Endothelial cell of umbilical vein (primary cell): ENCODE measurements at regions not wholly inside any gene's neighbourhood (a gene's known extent, or its start where the extent isn't known, plus 50 kb on each side); places are given as distances from the start of the nearest gene placed in this dataset.

ENCODE experiments used
- EZH2 ChIP-seq: IDR thresholded peaks from 2 replicates; pipeline ENCODE4 v1.6.1; 2012; ENCODE audit warnings: borderline replicate concordance, low read depth, mild to moderate bottlenecking, moderate library complexity, low read length, inconsistent platforms; ENCODE audit not compliant: severe bottlenecking
- FOS ChIP-seq: IDR thresholded peaks from 2 replicates; pipeline ENCODE4 v1.6.1; 2011; ENCODE audit warnings: mild to moderate bottlenecking, low read length, moderate library complexity, borderline replicate concordance; ENCODE audit not compliant: insufficient read depth
- GATA2 ChIP-seq: IDR thresholded peaks from 2 replicates; pipeline ENCODE4 v1.7.0; 2011; ENCODE audit warnings: low read depth, mild to moderate bottlenecking, moderate library complexity, mixed read lengths, low read length; ENCODE audit not compliant: insufficient read length, insufficient read depth
- JUN ChIP-seq: IDR thresholded peaks from 2 replicates; pipeline ENCODE4 v1.6.1; 2011; ENCODE audit warnings: borderline replicate concordance, low read depth; ENCODE audit not compliant: insufficient read length, insufficient read depth
- MAX ChIP-seq: IDR thresholded peaks from 2 replicates; pipeline ENCODE4 v1.6.1; 2011; ENCODE audit not compliant: insufficient read depth, insufficient read length
- POLR2A ChIP-seq: IDR thresholded peaks from 2 replicates; pipeline ENCODE4 v1.6.1; 2012; ENCODE audit warnings: low read depth, mild to moderate bottlenecking, control low read depth, low read length
- POLR2AphosphoS5 ChIP-seq: IDR thresholded peaks from 2 replicates; pipeline ENCODE4 v1.6.1; 2012; ENCODE audit warnings: low read depth, mild to moderate bottlenecking, control low read depth, low read length, moderate library complexity; ENCODE audit not compliant: insufficient read depth
- TF ChIP-seq, protein P1 (sequence below), 2 donors: IDR thresholded peaks; 1 replicate in 1 of 2; 2 replicates in 1 of 2; pipeline ENCODE4 v1.5.1; 2011; ENCODE audit warnings: low read length in 2 of 2, mild to moderate bottlenecking in 2 of 2, moderate library complexity in 2 of 2, control low read depth in 1 of 2, inconsistent platforms in 1 of 2, low read depth in 1 of 2; ENCODE audit not compliant: insufficient read depth in 1 of 2; ENCODE audit errors: extremely low read depth in 1 of 2

DNA sequence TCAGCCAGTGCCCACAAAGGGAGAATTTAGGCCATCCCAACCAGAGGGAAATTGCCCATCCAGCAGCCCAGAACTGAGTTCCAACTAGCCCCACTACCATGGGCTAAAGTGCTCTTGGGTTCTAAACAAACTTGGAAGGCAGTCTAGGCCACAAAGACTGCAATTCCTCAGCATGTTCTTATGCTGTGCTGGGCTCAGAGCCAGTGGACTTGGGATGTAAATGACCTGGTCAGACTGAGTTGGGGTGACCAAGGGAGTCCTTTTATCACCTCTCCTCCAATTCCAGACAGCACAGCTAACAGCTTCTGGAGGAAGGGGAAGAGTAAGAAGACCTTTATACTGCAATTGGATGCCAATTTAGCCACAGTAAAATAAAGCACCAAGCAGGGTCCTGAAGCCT, 607.2 kb upstream of the KCND2 start:
- no peak for TF ChIP-seq MAX
- TF ChIP-seq, protein P1, sequence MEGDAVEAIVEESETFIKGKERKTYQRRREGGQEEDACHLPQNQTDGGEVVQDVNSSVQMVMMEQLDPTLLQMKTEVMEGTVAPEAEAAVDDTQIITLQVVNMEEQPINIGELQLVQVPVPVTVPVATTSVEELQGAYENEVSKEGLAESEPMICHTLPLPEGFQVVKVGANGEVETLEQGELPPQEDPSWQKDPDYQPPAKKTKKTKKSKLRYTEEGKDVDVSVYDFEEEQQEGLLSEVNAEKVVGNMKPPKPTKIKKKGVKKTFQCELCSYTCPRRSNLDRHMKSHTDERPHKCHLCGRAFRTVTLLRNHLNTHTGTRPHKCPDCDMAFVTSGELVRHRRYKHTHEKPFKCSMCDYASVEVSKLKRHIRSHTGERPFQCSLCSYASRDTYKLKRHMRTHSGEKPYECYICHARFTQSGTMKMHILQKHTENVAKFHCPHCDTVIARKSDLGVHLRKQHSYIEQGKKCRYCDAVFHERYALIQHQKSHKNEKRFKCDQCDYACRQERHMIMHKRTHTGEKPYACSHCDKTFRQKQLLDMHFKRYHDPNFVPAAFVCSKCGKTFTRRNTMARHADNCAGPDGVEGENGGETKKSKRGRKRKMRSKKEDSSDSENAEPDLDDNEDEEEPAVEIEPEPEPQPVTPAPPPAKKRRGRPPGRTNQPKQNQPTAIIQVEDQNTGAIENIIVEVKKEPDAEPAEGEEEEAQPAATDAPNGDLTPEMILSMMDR (IDR thresholded peaks at IDR 0.05; ENCODE audit: extremely low read depth in 1 of 2, insufficient read depth in 1 of 2, low read depth in 1 of 2, low read length in 2 of 2), result no peak
- no peak for TF ChIP-seq EZH2
- no peak for TF ChIP-seq POLR2AphosphoS5
- no peak for TF ChIP-seq POLR2A
- TF ChIP-seq FOS, result no peak
- no peak for TF ChIP-seq GATA2
- no peak for TF ChIP-seq JUN
